RWPE2 (cell line): ENCODE measurements at regions not wholly inside any gene's neighbourhood (a gene's known extent, or its start where the extent isn't known, plus 50 kb on each side); places are given as distances from the start of the nearest gene placed in this dataset.

ENCODE experiments used
- ATAC-seq: fragments of 200-7000 bp; cut with Tn5 transposase; 3 replicates; pipeline ENCODE4 v1.9.1; 2021; ENCODE audit warnings: low read depth
- DNase-seq: peaks from one replicate; pipeline ENCODE4 v3.0.0-alpha.2; 2020; ENCODE audit warnings: low spot score
- H3K27ac ChIP-seq: fragments of 450-650 bp; 2 replicates; pipeline ENCODE4 v1.5.1; 2017; ENCODE audit warnings: mild to moderate bottlenecking; ENCODE audit not compliant: poor library complexity, severe bottlenecking
- H3K27me3 ChIP-seq: fragments of 250-450 bp; sonication (Bioruptor Pico); 2 replicates; pipeline ENCODE4 v1.5.1; 2021; ENCODE audit warnings: mild to moderate bottlenecking, moderate library complexity; ENCODE audit not compliant: insufficient read depth, poor library complexity, severe bottlenecking
- H3K36me3 ChIP-seq: fragments of 250-450 bp; sonication (Bioruptor Pico); 2 replicates; pipeline ENCODE4 v1.5.1; 2020; ENCODE audit warnings: low read depth, mild to moderate bottlenecking, moderate library complexity
- H3K4me1 ChIP-seq: fragments of 250-450 bp; sonication (Bioruptor Pico); 2 replicates; pipeline ENCODE4 v1.5.1; 2021; ENCODE audit warnings: mild to moderate bottlenecking, moderate library complexity; ENCODE audit not compliant: insufficient read depth, poor library complexity, severe bottlenecking
- H3K4me3 ChIP-seq: fragments of 250-450 bp; sonication (Bioruptor Pico); 2 replicates; pipeline ENCODE4 v1.5.1; 2021; ENCODE audit warnings: mild to moderate bottlenecking, moderate library complexity; ENCODE audit not compliant: severe bottlenecking
- H3K9me3 ChIP-seq: fragments of 250-450 bp; sonication (Bioruptor Pico); 2 replicates; pipeline ENCODE4 v1.5.1; 2021; ENCODE audit warnings: mild to moderate bottlenecking, moderate library complexity; ENCODE audit not compliant: severe bottlenecking
- TF ChIP-seq, protein P1 (sequence below): fragments of 450-650 bp; IDR thresholded peaks from one replicate; pipeline ENCODE4 v1.5.1; 2017; ENCODE audit warnings: mild to moderate bottlenecking, moderate library complexity; ENCODE audit not compliant: poor library complexity, severe bottlenecking

DNA sequence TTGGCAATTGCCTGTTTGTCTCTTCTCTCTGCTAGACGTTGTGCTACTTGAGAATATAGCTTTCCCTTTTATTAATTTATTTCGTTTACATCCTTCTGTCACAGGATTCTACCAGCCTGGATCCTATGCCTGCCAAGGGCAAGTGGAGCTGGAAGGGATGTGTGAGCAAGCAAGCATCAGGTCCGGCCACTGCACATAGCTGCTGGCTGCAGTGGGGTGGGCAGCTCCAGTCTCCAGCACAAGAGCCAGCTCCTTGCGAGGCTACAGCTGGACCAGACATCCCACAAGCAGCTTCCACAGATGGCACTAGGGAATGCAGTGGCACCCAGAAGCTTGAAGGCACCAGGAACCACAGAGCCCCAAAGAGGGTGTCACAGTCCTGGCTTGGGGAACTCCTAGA lies 225.0 kb downstream of the KCNC2 start:
- TF ChIP-seq, protein P1, sequence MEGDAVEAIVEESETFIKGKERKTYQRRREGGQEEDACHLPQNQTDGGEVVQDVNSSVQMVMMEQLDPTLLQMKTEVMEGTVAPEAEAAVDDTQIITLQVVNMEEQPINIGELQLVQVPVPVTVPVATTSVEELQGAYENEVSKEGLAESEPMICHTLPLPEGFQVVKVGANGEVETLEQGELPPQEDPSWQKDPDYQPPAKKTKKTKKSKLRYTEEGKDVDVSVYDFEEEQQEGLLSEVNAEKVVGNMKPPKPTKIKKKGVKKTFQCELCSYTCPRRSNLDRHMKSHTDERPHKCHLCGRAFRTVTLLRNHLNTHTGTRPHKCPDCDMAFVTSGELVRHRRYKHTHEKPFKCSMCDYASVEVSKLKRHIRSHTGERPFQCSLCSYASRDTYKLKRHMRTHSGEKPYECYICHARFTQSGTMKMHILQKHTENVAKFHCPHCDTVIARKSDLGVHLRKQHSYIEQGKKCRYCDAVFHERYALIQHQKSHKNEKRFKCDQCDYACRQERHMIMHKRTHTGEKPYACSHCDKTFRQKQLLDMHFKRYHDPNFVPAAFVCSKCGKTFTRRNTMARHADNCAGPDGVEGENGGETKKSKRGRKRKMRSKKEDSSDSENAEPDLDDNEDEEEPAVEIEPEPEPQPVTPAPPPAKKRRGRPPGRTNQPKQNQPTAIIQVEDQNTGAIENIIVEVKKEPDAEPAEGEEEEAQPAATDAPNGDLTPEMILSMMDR = no peak
- no peak overlapping the region for H3K4me3 ChIP-seq
- H3K4me1 ChIP-seq = no peaks in the 10 kb centered on the region
- no peak overlapping the region for H3K27ac ChIP-seq
- no peaks in the 10 kb centered on the region for H3K27me3 ChIP-seq
- no peaks in the 10 kb centered on the region for H3K36me3 ChIP-seq
- no peak for ATAC-seq
- no peak for DNase-seq
- no peaks in the 10 kb centered on the region for H3K9me3 ChIP-seq

DNA sequence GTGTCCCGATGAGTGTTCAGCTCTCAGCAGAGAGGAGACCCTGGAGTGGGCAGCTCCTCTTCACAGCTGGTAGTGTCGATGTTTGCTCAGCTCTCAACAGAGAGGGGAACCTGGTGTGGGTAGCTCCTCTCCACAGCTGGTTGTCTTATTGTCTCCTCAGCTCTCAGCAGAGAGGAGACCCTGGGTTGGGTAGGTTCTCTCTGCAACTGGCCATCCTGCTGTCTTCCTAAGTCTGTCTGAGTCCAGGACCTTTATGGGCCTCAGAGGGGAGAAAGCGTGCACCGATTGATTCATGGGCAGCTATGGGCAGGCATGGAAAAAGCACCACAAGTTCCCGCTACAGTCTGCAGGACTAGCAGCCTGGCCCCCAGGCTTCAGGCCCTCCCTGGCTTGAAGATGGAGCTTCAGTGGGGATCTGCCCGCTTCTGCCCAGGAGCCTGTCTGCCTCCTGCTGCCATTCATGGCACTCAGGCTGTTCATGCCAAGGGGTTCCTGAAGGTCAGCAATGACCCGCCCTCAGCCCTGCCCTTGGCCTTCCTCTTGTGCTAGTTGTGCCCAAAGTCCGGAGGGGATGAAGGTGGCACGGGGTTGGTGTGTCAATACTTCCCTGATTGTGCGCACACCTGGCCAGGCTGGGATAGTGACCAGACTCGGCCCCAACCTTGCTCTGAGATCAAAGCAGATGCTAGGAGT lies 224.2 kb downstream of the KCNC2 start:
- no peak overlapping the region for H3K27ac ChIP-seq
- H3K36me3 ChIP-seq = no peaks in the 10 kb centered on the region
- TF ChIP-seq, protein P1 = no peak
- ATAC-seq (no peak), DNase-seq (peak; percentile 24)
- H3K27me3 ChIP-seq = no peaks in the 10 kb centered on the region
- H3K4me3 ChIP-seq = no peak overlapping the region
- no peaks in the 10 kb centered on the region for H3K4me1 ChIP-seq
- H3K9me3 ChIP-seq = no peaks in the 10 kb centered on the region

DNA sequence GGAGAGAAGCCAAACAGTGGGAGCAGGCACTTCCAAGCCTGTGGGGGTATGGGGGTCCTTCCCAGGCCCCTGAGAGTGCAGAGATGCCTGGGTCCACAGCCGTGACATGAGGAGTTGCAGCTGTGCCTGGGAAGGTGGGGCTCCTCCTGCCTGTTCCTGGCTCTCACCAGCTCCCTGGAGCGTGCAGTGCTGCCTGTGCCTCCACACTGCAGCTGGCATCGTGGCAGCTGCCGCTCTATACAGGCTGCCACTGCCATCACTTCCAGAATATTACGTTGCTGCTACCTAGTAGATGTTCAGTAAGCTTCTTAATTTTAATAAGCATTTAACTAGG lies 223.7 kb downstream of the KCNC2 start:
- peak; percentile 14 for DNase-seq
- Histone ChIP-seq H3K9me3 (no peaks in the 10 kb centered on the region), H3K27ac (no peak overlapping the region), H3K4me1 (no peaks in the 10 kb centered on the region), H3K27me3 (no peaks in the 10 kb centered on the region), H3K36me3 (no peaks in the 10 kb centered on the region), H3K4me3 (no peak overlapping the region)
- ATAC-seq = no peak
- TF ChIP-seq, protein P1 = no peak

DNA sequence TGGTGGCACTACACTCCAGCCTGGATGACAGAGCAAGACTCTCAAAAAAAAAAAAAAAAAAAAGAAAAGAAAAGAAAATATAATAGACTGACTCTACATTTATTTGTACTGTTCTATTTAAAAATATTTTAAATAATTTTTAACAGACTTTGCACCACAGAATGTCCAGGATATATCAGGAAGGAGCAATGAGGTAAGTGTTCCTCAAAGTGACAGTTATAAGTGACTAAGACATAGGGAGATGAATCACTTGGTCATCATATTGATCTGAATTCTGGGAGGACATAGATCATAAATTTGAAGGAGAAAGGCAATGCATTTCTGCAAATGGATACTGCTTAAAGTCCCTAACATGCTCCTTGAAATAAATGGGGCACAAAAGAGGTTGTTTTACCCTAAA lies 221.5 kb downstream of the KCNC2 start:
- DNase-seq (no peak), ATAC-seq (no peak)
- Histone ChIP-seq H3K4me3 (no peak overlapping the region), H3K27me3 (no peaks in the 10 kb centered on the region), H3K36me3 (no peaks in the 10 kb centered on the region), H3K27ac (no peak overlapping the region), H3K9me3 (no peaks in the 10 kb centered on the region), H3K4me1 (no peaks in the 10 kb centered on the region)
- TF ChIP-seq, protein P1 = no peak
